Ectodermal cell (in vitro differentiated cells): ENCODE measurements at regions not wholly inside any gene's neighbourhood (a gene's known extent, or its start where the extent isn't known, plus 50 kb on each side); places are given as distances from the start of the nearest gene placed in this dataset.

Source experiments
- H3K27ac ChIP-seq: 2 replicates; pipeline ENCODE4 v1.7.0; 2013; ENCODE audit warnings: mild to moderate bottlenecking, low read depth, low read length; ENCODE audit not compliant: insufficient read depth, poor library complexity, severe bottlenecking
- H3K27me3 ChIP-seq: 2 replicates; pipeline ENCODE4 v1.7.0; 2013; ENCODE audit warnings: mild to moderate bottlenecking, low read length; ENCODE audit not compliant: insufficient read depth, control insufficient read depth, poor library complexity, severe bottlenecking
- H3K36me3 ChIP-seq: one replicate; pipeline ENCODE4 v1.7.0; 2013; ENCODE audit warnings: low read length; ENCODE audit not compliant: control insufficient read depth, insufficient read depth
- H3K4me1 ChIP-seq: one replicate; pipeline ENCODE4 v1.7.0; 2013; ENCODE audit warnings: low read length; ENCODE audit not compliant: control insufficient read depth, insufficient read depth
- H3K4me3 ChIP-seq: 2 replicates; pipeline ENCODE4 v1.7.0; 2013; ENCODE audit warnings: low read depth, low read length, control low read depth; ENCODE audit not compliant: insufficient read depth
- H3K9me3 ChIP-seq: 2 replicates; pipeline ENCODE4 v1.7.0; 2013; ENCODE audit warnings: mild to moderate bottlenecking, low read length, moderate library complexity; ENCODE audit not compliant: control insufficient read depth
- WGBS, 2 experiments: methylation state at CpG; one replicate each; pipeline ENCODE4 v1.1.7; 2013; ENCODE audit warnings: missing lambda C conversion rate in 2 of 2; 5-methylcytosine and 5-hydroxymethylcytosine counted together

GRCh38 chr10:8504499-8504898, 450.0 kb downstream of the GATA3 start:
- Histone ChIP-seq H3K36me3 (no peaks in the 10 kb centered on the region), H3K9me3 (no peaks in the 10 kb centered on the region), H3K27me3 (no peaks in the 10 kb centered on the region), H3K4me3 (no peak overlapping the region), H3K4me1 (peaks cover 19% of the 10 kb centered on the region), H3K27ac (no peak overlapping the region)
- 83 to 85% methylated on average over 10 of the region's 10 CpGs for WGBS, 2 experiments

GRCh38 chr10:8507156-8507555, 452.7 kb downstream of the GATA3 start:
- no peaks in the 10 kb centered on the region for H3K36me3 ChIP-seq
- no peak overlapping the region for H3K4me3 ChIP-seq
- WGBS, 2 experiments, result 96 to 100% methylated on average over 2 to 3 of the region's 3 CpGs
- no peaks in the 10 kb centered on the region for H3K27me3 ChIP-seq
- no peaks in the 10 kb centered on the region for H3K9me3 ChIP-seq
- peaks cover 19% of the 10 kb centered on the region for H3K4me1 ChIP-seq
- H3K27ac ChIP-seq, result no peak overlapping the region

- Histone ChIP-seq H3K36me3 (no peaks in the 10 kb centered on the region), H3K9me3 (no peaks in the 10 kb centered on the region), H3K4me1 (peaks cover 10% of the 10 kb centered on the region), H3K27me3 (no peaks in the 10 kb centered on the region), H3K4me3 (no peak overlapping the region), H3K27ac (no peak overlapping the region)
- WGBS, 2 experiments, result 88 to 92% methylated on average over 2 of the region's 2 CpGs
These were observed 454.4 kb downstream of the GATA3 start for GRCh38 chr10:8508882-8509281.

- 86 to 90% methylated on average over 1 of the region's 1 CpG for WGBS, 2 experiments
- H3K4me1 ChIP-seq, result no peaks in the 10 kb centered on the region
- no peaks in the 10 kb centered on the region for H3K9me3 ChIP-seq
- H3K27ac ChIP-seq, result no peak overlapping the region
- H3K27me3 ChIP-seq, result no peaks in the 10 kb centered on the region
- no peaks in the 10 kb centered on the region for H3K36me3 ChIP-seq
- no peak overlapping the region for H3K4me3 ChIP-seq
These were observed 456.0 kb downstream of the GATA3 start for GRCh38 chr10:8510471-8510870.

DNA sequence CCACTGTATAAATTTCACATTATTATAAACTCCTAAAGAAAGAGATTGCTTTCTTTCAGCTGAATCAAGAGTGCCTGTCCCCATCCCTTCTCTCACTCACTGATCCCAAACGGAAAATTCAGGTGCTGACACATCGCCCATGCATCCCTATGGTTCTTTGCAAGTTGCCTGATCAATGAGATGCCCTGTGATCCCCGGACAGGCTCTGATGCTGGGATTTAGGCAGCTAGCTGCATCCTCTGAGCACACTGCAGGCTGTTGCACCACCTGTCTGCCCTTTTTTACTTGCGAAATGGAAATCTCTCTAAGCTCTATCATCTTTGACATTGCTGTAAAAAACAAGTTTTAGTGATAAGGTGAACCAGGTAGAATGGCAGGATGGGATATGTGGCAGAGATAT, 456.5 kb downstream of the GATA3 start:
- Histone ChIP-seq H3K4me1 (no peaks in the 10 kb centered on the region), H3K9me3 (no peaks in the 10 kb centered on the region), H3K27me3 (no peaks in the 10 kb centered on the region), H3K36me3 (no peaks in the 10 kb centered on the region), H3K4me3 (no peak overlapping the region), H3K27ac (no peak overlapping the region)
- 54 to 56% methylated on average over 4 of the region's 4 CpGs for WGBS, 2 experiments

- WGBS, 2 experiments, result 91 to 92% methylated on average over 41 of the region's 41 CpGs
These were observed 459.0 kb downstream of the GATA3 start for GRCh38 chr10:8513155-8514147.

DNA sequence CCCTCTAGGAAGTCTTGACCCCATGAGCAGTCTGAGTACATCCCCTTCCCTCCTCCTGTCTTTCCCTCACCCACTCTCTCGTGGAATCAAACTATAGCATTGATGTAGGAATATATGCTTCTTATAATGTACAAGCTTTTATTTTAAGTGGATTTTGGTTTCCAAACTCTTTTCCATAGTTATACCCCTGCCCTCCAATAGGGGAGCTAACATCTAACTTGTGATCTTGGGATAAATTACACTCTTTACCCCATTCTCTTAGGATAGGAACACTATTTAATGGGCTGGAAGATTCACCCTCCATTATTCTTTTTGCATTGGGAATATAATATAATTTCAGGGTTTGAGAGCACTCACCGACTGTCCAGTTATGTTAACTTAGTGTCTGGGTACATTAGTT, 465.9 kb downstream of the GATA3 start:
- no peaks in the 10 kb centered on the region for H3K27me3 ChIP-seq
- no peaks in the 10 kb centered on the region for H3K36me3 ChIP-seq
- 92 to 94% methylated on average over 1 of the region's 2 CpGs for WGBS, 2 experiments
- H3K4me1 ChIP-seq, result no peaks in the 10 kb centered on the region
- H3K4me3 ChIP-seq, result no peak overlapping the region
- no peaks in the 10 kb centered on the region for H3K9me3 ChIP-seq
- H3K27ac ChIP-seq, result no peak overlapping the region

More at GRCh38 chr10:8513155-8514147, 459.0 kb downstream of the GATA3 start:
- H3K36me3 ChIP-seq, result no peaks in the 10 kb centered on the region
- no peak overlapping the region for H3K27ac ChIP-seq
- no peak overlapping the region for H3K4me3 ChIP-seq
- H3K27me3 ChIP-seq, result no peaks in the 10 kb centered on the region
- no peaks in the 10 kb centered on the region for H3K4me1 ChIP-seq
- H3K9me3 ChIP-seq, result no peaks in the 10 kb centered on the region

- no peaks in the 10 kb centered on the region for H3K27me3 ChIP-seq
- no peaks in the 10 kb centered on the region for H3K4me1 ChIP-seq
- no peaks in the 10 kb centered on the region for H3K36me3 ChIP-seq
- H3K9me3 ChIP-seq, result no peaks in the 10 kb centered on the region
- H3K27ac ChIP-seq, result no peak overlapping the region
- no peak overlapping the region for H3K4me3 ChIP-seq
- WGBS, 2 experiments, result 91 to 96% methylated on average over 3 of the region's 3 CpGs
These were observed 473.3 kb downstream of the GATA3 start for GRCh38 chr10:8527773-8528172.

DNA sequence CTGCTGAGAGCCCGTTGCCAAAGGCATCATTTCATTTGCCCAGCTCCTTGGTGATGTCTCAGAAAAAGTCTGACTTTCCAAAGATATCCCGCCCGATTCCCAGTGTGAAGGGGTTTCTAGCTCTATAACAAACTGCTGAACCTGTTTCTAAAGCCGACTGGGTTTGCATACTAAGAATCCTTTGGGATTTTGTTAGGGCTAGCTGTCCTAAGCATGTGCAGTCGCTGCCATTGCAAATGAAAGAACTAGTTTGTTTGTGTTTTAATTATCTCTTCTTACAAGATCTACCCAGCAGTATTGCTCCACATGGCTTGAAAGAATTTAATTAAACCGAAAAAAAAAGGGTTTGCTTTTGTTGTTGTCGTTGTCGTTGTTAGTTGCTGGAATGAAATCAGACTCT, 476.6 kb downstream of the GATA3 start:
- no peaks in the 10 kb centered on the region for H3K9me3 ChIP-seq
- H3K27ac ChIP-seq, result no peak overlapping the region
- 91 to 95% methylated on average over 8 of the region's 8 CpGs for WGBS, 2 experiments

GRCh38 chr10:8532647-8533046, 478.2 kb downstream of the GATA3 start:
- no peaks in the 10 kb centered on the region for H3K4me1 ChIP-seq
- no peaks in the 10 kb centered on the region for H3K9me3 ChIP-seq
- H3K36me3 ChIP-seq, result no peaks in the 10 kb centered on the region
- H3K27me3 ChIP-seq, result no peaks in the 10 kb centered on the region
- no peak overlapping the region for H3K4me3 ChIP-seq
- H3K27ac ChIP-seq, result no peak overlapping the region

More for the DNA sequence above, 476.6 kb downstream of the GATA3 start:
- no peak overlapping the region for H3K4me3 ChIP-seq
- no peaks in the 10 kb centered on the region for H3K4me1 ChIP-seq
- H3K27me3 ChIP-seq, result no peaks in the 10 kb centered on the region
- no peaks in the 10 kb centered on the region for H3K36me3 ChIP-seq
